Right atrium auricular region (tissue), 2 donors: ENCODE measurements at regions not wholly inside any gene's neighbourhood (a gene's known extent, or its start where the extent isn't known, plus 50 kb on each side); places are given as distances from the start of the nearest gene placed in this dataset.

Experiments
- DNase-seq: peaks from one replicate; pipeline ENCODE4 v3.0.0-alpha.2; 2019; ENCODE audit warnings: low spot score
- H3K27ac ChIP-seq, 2 donors: fragments of 200-600 bp; sonication (generic); 1 replicate in 1 of 2; 2 replicates in 1 of 2; pipeline ENCODE4 v1.5.1; 2016 to 2019
- H3K27me3 ChIP-seq, 2 donors: fragments of 200-600 bp; sonication (generic); one replicate each; pipeline versions ENCODE4 v1.5.1 to v1.6.0; 2017 to 2019
- H3K36me3 ChIP-seq: fragments of 200-600 bp; sonication (generic); one replicate; pipeline ENCODE4 v1.5.1; 2016
- H3K4me1 ChIP-seq, 2 donors: fragments of 200-600 bp; sonication (generic); one replicate each; pipeline versions ENCODE4 v1.5.1 to v1.6.0; 2017 to 2019
- H3K4me3 ChIP-seq, 2 donors: fragments of 200-600 bp; sonication (generic); 1 replicate in 1 of 2; 2 replicates in 1 of 2; pipeline ENCODE4 v1.5.1; 2017 to 2019; ENCODE audit warnings: mild to moderate bottlenecking in 1 of 2, moderate library complexity in 1 of 2
- H3K9me3 ChIP-seq, 2 donors: fragments of 200-600 bp; sonication (generic); one replicate each; pipeline ENCODE4 v1.5.1; 2019
- CTCF ChIP-seq, 2 donors: fragments of 200-600 bp; sonication (generic); IDR thresholded peaks; one replicate each; pipeline ENCODE4 v1.5.1; 2019; ENCODE audit warnings: antibody characterized with exemption in 2 of 2

- no peaks in the 10 kb centered on the region for H3K36me3 ChIP-seq
- no peak overlapping the region for H3K27ac ChIP-seq
- H3K4me1 ChIP-seq, result no peaks in the 10 kb centered on the region
- TF ChIP-seq CTCF (IDR thresholded peaks at IDR 0.05), result no peak
- no peak overlapping the region for H3K4me3 ChIP-seq
- no peaks in the 10 kb centered on the region for H3K27me3 ChIP-seq
- DNase-seq, result no peak
- no peaks in the 10 kb centered on the region for H3K9me3 ChIP-seq
Observed at GRCh38 chr20:40055711-40056110, 633.3 kb downstream of the MAFB start.

- H3K36me3 ChIP-seq, result no peaks in the 10 kb centered on the region
- no peak overlapping the region for H3K27ac ChIP-seq
- H3K9me3 ChIP-seq, result no peaks in the 10 kb centered on the region
- no peak overlapping the region for H3K4me3 ChIP-seq
- H3K27me3 ChIP-seq, result no peaks in the 10 kb centered on the region
- H3K4me1 ChIP-seq, result no peaks in the 10 kb centered on the region
- DNase-seq, result no peak
- no peak for TF ChIP-seq CTCF (IDR thresholded peaks at IDR 0.05)
Observed at GRCh38 chr20:40054311-40054710, 634.7 kb downstream of the MAFB start.

- Histone ChIP-seq H3K36me3 (no peaks in the 10 kb centered on the region), H3K27me3 (no peaks in the 10 kb centered on the region), H3K27ac (no peak overlapping the region), H3K9me3 (no peaks in the 10 kb centered on the region), H3K4me3 (no peak overlapping the region), H3K4me1 (no peaks in the 10 kb centered on the region)
- TF ChIP-seq CTCF (IDR thresholded peaks at IDR 0.05), result no peak
- no peak for DNase-seq
Observed at GRCh38 chr20:40050596-40050995, 638.4 kb downstream of the MAFB start.

GRCh38 chr20:40049854-40050253, 639.2 kb downstream of the MAFB start:
- no peaks in the 10 kb centered on the region for H3K9me3 ChIP-seq
- no peaks in the 10 kb centered on the region for H3K36me3 ChIP-seq
- no peak overlapping the region for H3K4me3 ChIP-seq
- H3K4me1 ChIP-seq, result no peaks in the 10 kb centered on the region
- H3K27me3 ChIP-seq, result no peaks in the 10 kb centered on the region
- no peak for DNase-seq
- no peak for TF ChIP-seq CTCF (IDR thresholded peaks at IDR 0.05)
- no peak overlapping the region for H3K27ac ChIP-seq

- Histone ChIP-seq H3K9me3 (no peaks in the 10 kb centered on the region), H3K4me3 (no peak overlapping the region), H3K36me3 (no peaks in the 10 kb centered on the region), H3K27me3 (no peaks in the 10 kb centered on the region), H3K27ac (no peak overlapping the region), H3K4me1 (no peaks in the 10 kb centered on the region)
- TF ChIP-seq CTCF (IDR thresholded peaks at IDR 0.05), result no peak
- DNase-seq, result no peak
Observed at GRCh38 chr20:40046703-40047102, 642.3 kb downstream of the MAFB start.

- no peak for TF ChIP-seq CTCF (IDR thresholded peaks at IDR 0.05)
- DNase-seq, result no peak
- Histone ChIP-seq H3K4me1 (no peaks in the 10 kb centered on the region), H3K9me3 (no peaks in the 10 kb centered on the region), H3K36me3 (no peaks in the 10 kb centered on the region), H3K27me3 (no peaks in the 10 kb centered on the region), H3K4me3 (no peak overlapping the region), H3K27ac (no peak overlapping the region)
Observed at GRCh38 chr20:40037511-40037910, 651.5 kb downstream of the MAFB start.
